Endothelial cell of umbilical vein (primary cell): ENCODE measurements at regions not wholly inside any gene's neighbourhood (a gene's known extent, or its start where the extent isn't known, plus 50 kb on each side); places are given as distances from the start of the nearest gene placed in this dataset.

Source experiments
- BruUV-seq: library from RNA; stranded (reverse); fragments of 400-500 nt; replicated peaks from 2 replicates; lab custom pipeline; 2021; lab: Mats Ljungman, UMichigan
- CTCF ChIA-PET: fragments of 300-600, 350-600 bp; sonication (Branson Sonifier 250); formaldehyde crosslinking; loops from one replicate; lab custom pipeline; 2021; ENCODE audit warnings: antibody characterized with exemption, inconsistent platforms; lab: Charles Lee
- POLR2A ChIA-PET: fragments of 300-600, 350-600 bp; sonication (Branson Sonifier 250); formaldehyde crosslinking; loops from one replicate; lab custom pipeline; 2021; ENCODE audit warnings: antibody characterized with exemption, inconsistent platforms; lab: Charles Lee
- DNase-seq: peaks from one replicate; pipeline ENCODE4 v3.0.0-alpha.2; 2011; ENCODE audit warnings: low read depth, low spot score
- FAIRE-seq: peaks from 2 replicates; lab custom pipeline; 2011; peaks lifted over from hg19 to GRCh38; lab: Jason Lieb, UNC
- H2AFZ ChIP-seq: 2 replicates; pipeline ENCODE4 v1.6.0; 2012; ENCODE audit warnings: low read depth, low read length, control low read depth, inconsistent platforms
- H3K27ac ChIP-seq: 2 replicates; pipeline ENCODE4 v1.5.1; 2011; ENCODE audit warnings: low read depth, mild to moderate bottlenecking, control low read depth, low read length, moderate library complexity; ENCODE audit not compliant: insufficient read depth
- H3K27me3 ChIP-seq, 2 experiments: 2 replicates each; pipeline versions ENCODE4 v1.6.0 to v1.6.1; 2011; ENCODE audit warnings: low read length in 2 of 2, mixed read lengths in 1 of 2; ENCODE audit not compliant: control insufficient read depth in 2 of 2, insufficient read depth in 2 of 2
- H3K36me3 ChIP-seq, 2 experiments: 2 replicates in 1 of 2; 3 replicates in 1 of 2; pipeline ENCODE4 v1.5.1; 2011; ENCODE audit warnings: low read length in 2 of 2, mild to moderate bottlenecking in 1 of 2, moderate library complexity in 1 of 2; ENCODE audit not compliant: control insufficient read depth in 2 of 2, insufficient read depth in 2 of 2; ENCODE audit errors: extremely low read depth in 1 of 2
- H3K4me1 ChIP-seq: 3 replicates; pipeline ENCODE4 v1.5.1; 2011; ENCODE audit warnings: mild to moderate bottlenecking, low read length; ENCODE audit not compliant: control insufficient read depth, insufficient read depth; ENCODE audit errors: extremely low read depth
- H3K4me2 ChIP-seq: 2 replicates; pipeline ENCODE4 v1.6.1; 2011; ENCODE audit warnings: low read length, control low read depth, mixed read lengths; ENCODE audit not compliant: insufficient read depth
- H3K4me3 ChIP-seq, 3 experiments: fragments of 200-600 bp in 1 of 3; sonication (generic), shearing (Covaris generic) in 1 of 3; replicated peaks in 1 of 3; 2 replicates each; pipeline ENCODE4 v1.5.1; 2011 to 2016; ENCODE audit warnings: control low read depth in 3 of 3, low read length in 3 of 3, mild to moderate bottlenecking in 2 of 3, inconsistent platforms in 1 of 3, low read depth in 1 of 3, moderate library complexity in 1 of 3; ENCODE audit not compliant: insufficient read depth in 1 of 3
- H3K79me2 ChIP-seq: 2 replicates; pipeline ENCODE4 v1.6.0; 2012; ENCODE audit warnings: low read length, inconsistent platforms; ENCODE audit not compliant: control insufficient read depth, insufficient read depth
- H3K9ac ChIP-seq: replicated peaks from 2 replicates; pipeline ENCODE3; 2011; ENCODE audit warnings: low read length, control low read depth; ENCODE audit not compliant: insufficient read depth; ENCODE audit errors: extremely low read depth
- H3K9me1 ChIP-seq: replicated peaks from 3 replicates; pipeline ENCODE4 v1.6.0; 2011; ENCODE audit warnings: mild to moderate bottlenecking, low read length; ENCODE audit not compliant: control insufficient read depth, insufficient read depth; ENCODE audit errors: extremely low read depth
- H3K9me3 ChIP-seq: replicated peaks from 2 replicates; pipeline ENCODE4 v1.5.1; 2012; ENCODE audit warnings: low read length, inconsistent platforms; ENCODE audit not compliant: control insufficient read depth, insufficient read depth
- H4K20me1 ChIP-seq: replicated peaks from 2 replicates; pipeline ENCODE3; 2011; ENCODE audit warnings: mild to moderate bottlenecking, low read length; ENCODE audit not compliant: control insufficient read depth, insufficient read depth; ENCODE audit errors: extremely low read depth
- CTCF ChIP-seq, 2 donors: IDR thresholded peaks; 1 replicate in 1 of 2; 2 replicates in 1 of 2; pipeline ENCODE4 v1.5.1; 2011; ENCODE audit warnings: low read length in 2 of 2, mild to moderate bottlenecking in 2 of 2, moderate library complexity in 2 of 2, control low read depth in 1 of 2, inconsistent platforms in 1 of 2, low read depth in 1 of 2; ENCODE audit not compliant: insufficient read depth in 1 of 2; ENCODE audit errors: extremely low read depth in 1 of 2
- EZH2 ChIP-seq: IDR thresholded peaks from 2 replicates; pipeline ENCODE4 v1.6.1; 2012; ENCODE audit warnings: borderline replicate concordance, low read depth, mild to moderate bottlenecking, moderate library complexity, low read length, inconsistent platforms; ENCODE audit not compliant: severe bottlenecking
- FOS ChIP-seq: IDR thresholded peaks from 2 replicates; pipeline ENCODE4 v1.6.1; 2011; ENCODE audit warnings: mild to moderate bottlenecking, low read length, moderate library complexity, borderline replicate concordance; ENCODE audit not compliant: insufficient read depth
- GATA2 ChIP-seq: IDR thresholded peaks from 2 replicates; pipeline ENCODE4 v1.7.0; 2011; ENCODE audit warnings: low read depth, mild to moderate bottlenecking, moderate library complexity, mixed read lengths, low read length; ENCODE audit not compliant: insufficient read length, insufficient read depth
- JUN ChIP-seq: IDR thresholded peaks from 2 replicates; pipeline ENCODE4 v1.6.1; 2011; ENCODE audit warnings: borderline replicate concordance, low read depth; ENCODE audit not compliant: insufficient read length, insufficient read depth
- MAX ChIP-seq: IDR thresholded peaks from 2 replicates; pipeline ENCODE4 v1.6.1; 2011; ENCODE audit not compliant: insufficient read depth, insufficient read length
- MYC ChIP-seq: IDR thresholded peaks from one replicate; pipeline ENCODE4 v1.6.1; 2011; ENCODE audit warnings: mild to moderate bottlenecking, low read depth, low read length
- POLR2A ChIP-seq: IDR thresholded peaks from 2 replicates; pipeline ENCODE4 v1.6.1; 2012; ENCODE audit warnings: low read depth, mild to moderate bottlenecking, control low read depth, low read length
- POLR2AphosphoS5 ChIP-seq: IDR thresholded peaks from 2 replicates; pipeline ENCODE4 v1.6.1; 2012; ENCODE audit warnings: low read depth, mild to moderate bottlenecking, control low read depth, low read length, moderate library complexity; ENCODE audit not compliant: insufficient read depth
- dilution Hi-C: fragments of 300-500 bp; cut with MboI; formaldehyde crosslinking; loops from one replicate; pipeline ENCODE4 v1.15.0; 2019; ENCODE audit warnings: low sequenced_read_pairs; ENCODE audit not compliant: extremely low pct_ligation_motif_present
- intact Hi-C: fragments of 100-400 bp; cut with micrococcal nuclease; formaldehyde crosslinking; loops from one replicate; pipeline ENCODE4 v1.10.0; 2022

- Histone ChIP-seq H3K9me1 (no peaks in the 10 kb centered on the region), H3K36me3 (no peaks in the 10 kb centered on the region), H3K9me3 (no peaks in the 10 kb centered on the region), H3K9ac (no peak overlapping the region), H3K4me1 (peaks cover 19% of the 10 kb centered on the region), H3K27me3 (no peaks in the 10 kb centered on the region), H2AFZ (no peak overlapping the region), H3K79me2 (no peaks in the 10 kb centered on the region), H4K20me1 (no peaks in the 10 kb centered on the region), H3K4me3 (no peak overlapping the region), H3K4me2 (peak overlapping the region; percentile 6), H3K27ac (no peak overlapping the region)
- intact Hi-C loops (loop anchor here (2.0 kb wide), 2 partner anchors 20 to 106 kb away; no protein-coding TSS in a partner anchor), dilution Hi-C loops (no loop called here)
- DNase-seq: peak; percentile 88
- FAIRE-seq: peak; percentile 79
- no peak for TF ChIP-seq MAX
- TF ChIP-seq POLR2AphosphoS5: peak; percentile 57
- no peak for TF ChIP-seq CTCF (IDR thresholded peaks at IDR 0.05; ENCODE audit: extremely low read depth in 1 of 2, insufficient read depth in 1 of 2, low read depth in 1 of 2, low read length in 2 of 2)
- TF ChIP-seq MYC: no peak
- TF ChIP-seq FOS: peak; percentile 41
- TF ChIP-seq POLR2A: peak; percentile 67
- no peak for TF ChIP-seq EZH2
- peak; percentile 73 for TF ChIP-seq GATA2
- peak; percentile 47 for TF ChIP-seq JUN
- no TSS peak for BruUV-seq
- CTCF ChIA-PET: interaction anchor here (0.7 to 1.9 kb wide), 5 partner anchors 13 to 630 kb away, joined by 3 to 8 read pairs (median 4); no protein-coding TSS in a partner anchor
- POLR2A ChIA-PET: no interaction called here
These were observed 460.8 kb upstream of the CDH20 start for GRCh38 chr18:60872434-60872833.
